ENCODE measurements at regions not wholly inside any gene's neighbourhood (a gene's known extent, or its start where the extent isn't known, plus 50 kb on each side); places are given as distances from the start of the nearest gene placed in this dataset.

DNA sequence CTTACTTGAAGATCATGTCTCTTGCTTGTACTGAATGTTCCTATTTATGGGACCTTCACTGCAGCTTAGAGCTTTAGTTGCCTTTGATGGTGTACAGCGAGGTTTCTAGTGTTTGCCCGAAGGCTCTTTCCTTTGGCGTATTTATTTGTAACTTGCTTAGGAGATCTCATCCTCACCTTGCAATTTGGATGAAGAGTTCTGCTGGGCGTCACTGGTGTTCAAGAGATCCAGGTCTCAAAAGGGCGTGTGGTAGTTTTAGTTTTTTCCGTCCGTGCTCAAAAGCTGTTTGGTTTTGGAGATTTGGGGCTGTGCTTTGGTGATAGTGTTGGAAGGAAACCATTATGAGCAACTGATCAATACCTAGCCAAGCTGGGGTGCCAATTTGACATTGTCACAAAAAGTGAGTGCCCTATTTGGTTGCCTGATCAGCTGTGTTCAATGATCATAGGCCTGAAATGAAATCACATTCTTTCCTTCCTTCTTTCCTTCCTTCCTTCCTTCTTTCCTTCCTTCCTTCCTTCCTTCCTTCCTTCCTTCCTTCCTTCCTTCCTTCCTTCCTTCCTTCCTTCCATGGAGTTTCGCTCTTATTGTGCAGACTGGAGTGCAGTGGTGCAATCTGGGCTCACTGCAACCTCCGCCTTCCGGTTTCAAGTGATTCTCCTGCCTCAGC lies 69.7 kb upstream of the GRAMD1B start:
- Mint-ChIP-seq H3K4me3 (no peak overlapping the region), H3K4me1 (peaks cover 6% of the 10 kb centered on the region; the same call in 2 of the 3 replicates), H3K27me3 (ENCODE audit: insufficient read depth, low read depth, poor library complexity) (peaks cover 50% of the 10 kb centered on the region), H3K9me3 (no peaks in the 10 kb centered on the region; the same call in 2 of the 3 replicates), H3K27ac (no peak overlapping the region), H3K36me3 (ENCODE audit: low read depth) (no peaks in the 10 kb centered on the region)
- DNase-seq (ENCODE audit: low spot score) (no peak), ATAC-seq (no peak)
- H3K4me1 ChIP-seq (ENCODE audit: insufficient read depth): no peaks in the 10 kb centered on the region; the same call in 1 of the 2 replicates
- H3F3A ChIP-seq (replicated peaks; ENCODE audit: low read depth): no peaks in the 10 kb centered on the region
- no peaks in the 10 kb centered on the region for H3K79me2 ChIP-seq (replicated peaks; ENCODE audit: insufficient read depth)
- H2AFZ ChIP-seq: no peak overlapping the region
- no peaks in the 10 kb centered on the region for H3K36me3 ChIP-seq (ENCODE audit: insufficient read depth)
- H3K27ac ChIP-seq (ENCODE audit: low read depth): no peak overlapping the region
- H3K9me2 ChIP-seq (ENCODE audit: insufficient read depth): no peaks in the 10 kb centered on the region
- no peak overlapping the region for H3K4me2 ChIP-seq
- H3K4me3 ChIP-seq: no peak overlapping the region
- TF ChIP-seq POLR2AphosphoS5 (IDR thresholded peaks at IDR 0.05; ENCODE audit: low read depth) (no peak), NANOG (IDR thresholded peaks at IDR 0.05; ENCODE audit: borderline replicate concordance) (no peak)
- peaks cover 64% of the 10 kb centered on the region for H3K27me3 ChIP-seq (ENCODE audit: insufficient read depth)
- no peaks in the 10 kb centered on the region for H4K20me1 ChIP-seq (replicated peaks; ENCODE audit: insufficient read depth)

DNA sequence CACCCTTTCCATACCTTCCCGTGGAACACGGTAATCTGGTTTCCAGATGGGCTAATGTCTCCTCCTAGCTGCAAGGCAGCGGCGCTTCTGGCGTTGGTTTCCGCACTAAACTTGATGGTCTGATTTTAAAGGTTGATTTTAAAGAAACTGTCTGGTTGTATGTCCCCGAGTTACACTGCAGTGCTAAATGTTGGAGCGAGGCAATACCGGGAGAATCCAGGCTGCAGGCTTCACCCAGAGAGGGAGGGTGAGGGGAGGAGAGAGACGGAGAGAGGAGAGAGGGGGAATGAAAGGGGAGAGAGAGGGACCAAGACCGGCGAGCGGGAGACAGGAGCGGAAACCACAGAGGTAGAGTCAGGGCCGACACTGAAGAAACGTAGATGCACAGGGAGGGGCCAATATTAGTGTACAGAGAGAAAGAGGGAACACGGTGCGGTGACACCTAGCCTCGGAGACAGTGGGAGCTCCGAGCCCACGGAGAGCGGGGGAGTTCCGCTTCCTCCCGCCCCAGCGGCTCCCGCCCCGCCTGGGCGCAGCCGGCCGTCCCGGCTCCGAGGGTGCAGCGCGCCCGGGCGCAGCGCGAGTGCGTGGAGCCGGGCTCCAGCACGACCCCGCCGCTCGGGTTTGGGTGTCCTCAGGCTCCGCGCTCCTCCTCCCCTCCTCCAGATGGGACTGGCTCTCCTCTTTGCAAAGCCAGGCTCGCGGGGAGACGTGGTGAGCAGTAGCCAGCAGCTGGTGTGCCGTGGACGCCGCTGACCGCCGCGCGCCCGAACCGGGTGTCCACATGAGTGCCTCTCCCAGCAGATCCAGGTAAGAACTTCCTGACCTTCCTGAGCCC lies 71.9 kb upstream of the GRAMD1B start:
- Histone ChIP-seq H3K4me3 (peak overlapping the region; percentile 61), H2AFZ (peak overlapping the region; percentile 96), H3K79me2 (replicated peaks; ENCODE audit: insufficient read depth) (no peaks in the 10 kb centered on the region), H3F3A (replicated peaks; ENCODE audit: low read depth) (no peaks in the 10 kb centered on the region), H3K9me2 (ENCODE audit: insufficient read depth) (no peaks in the 10 kb centered on the region), H3K27ac (ENCODE audit: low read depth) (no peak overlapping the region), H3K4me2 (peak overlapping the region; percentile 76), H3K36me3 (ENCODE audit: insufficient read depth) (no peaks in the 10 kb centered on the region), H4K20me1 (replicated peaks; ENCODE audit: insufficient read depth) (no peaks in the 10 kb centered on the region), H3K27me3 (ENCODE audit: insufficient read depth) (peaks cover 64% of the 10 kb centered on the region), H3K4me1 (ENCODE audit: insufficient read depth) (no peaks in the 10 kb centered on the region; the same call in 1 of the 2 replicates)
- DNase-seq (ENCODE audit: low spot score): peak; percentile 64
- peak; percentile 91 for ATAC-seq
- Mint-ChIP-seq H3K9me3 (no peaks in the 10 kb centered on the region; the same call in 2 of the 3 replicates), H3K36me3 (ENCODE audit: low read depth) (no peaks in the 10 kb centered on the region), H3K27ac (no peak overlapping the region), H3K27me3 (ENCODE audit: insufficient read depth, low read depth, poor library complexity) (peaks cover 46% of the 10 kb centered on the region), H3K4me1 (peaks cover 3% of the 10 kb centered on the region; the same call in 2 of the 3 replicates), H3K4me3 (peak overlapping the region; percentile 85)
- TF ChIP-seq EZH2 (IDR thresholded peaks at IDR 0.05; ENCODE audit: low read depth, unreplicated experiment) (peak; percentile 71), POLR2AphosphoS5 (IDR thresholded peaks at IDR 0.05; ENCODE audit: low read depth) (no peak), EZH2phosphoT487 (IDR thresholded peaks at IDR 0.05; ENCODE audit: unreplicated experiment) (peak; percentile 56)
- TF ChIP-seq, protein P1, sequence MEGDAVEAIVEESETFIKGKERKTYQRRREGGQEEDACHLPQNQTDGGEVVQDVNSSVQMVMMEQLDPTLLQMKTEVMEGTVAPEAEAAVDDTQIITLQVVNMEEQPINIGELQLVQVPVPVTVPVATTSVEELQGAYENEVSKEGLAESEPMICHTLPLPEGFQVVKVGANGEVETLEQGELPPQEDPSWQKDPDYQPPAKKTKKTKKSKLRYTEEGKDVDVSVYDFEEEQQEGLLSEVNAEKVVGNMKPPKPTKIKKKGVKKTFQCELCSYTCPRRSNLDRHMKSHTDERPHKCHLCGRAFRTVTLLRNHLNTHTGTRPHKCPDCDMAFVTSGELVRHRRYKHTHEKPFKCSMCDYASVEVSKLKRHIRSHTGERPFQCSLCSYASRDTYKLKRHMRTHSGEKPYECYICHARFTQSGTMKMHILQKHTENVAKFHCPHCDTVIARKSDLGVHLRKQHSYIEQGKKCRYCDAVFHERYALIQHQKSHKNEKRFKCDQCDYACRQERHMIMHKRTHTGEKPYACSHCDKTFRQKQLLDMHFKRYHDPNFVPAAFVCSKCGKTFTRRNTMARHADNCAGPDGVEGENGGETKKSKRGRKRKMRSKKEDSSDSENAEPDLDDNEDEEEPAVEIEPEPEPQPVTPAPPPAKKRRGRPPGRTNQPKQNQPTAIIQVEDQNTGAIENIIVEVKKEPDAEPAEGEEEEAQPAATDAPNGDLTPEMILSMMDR (conservative IDR thresholded peaks at IDR 0.05; ENCODE audit: low read depth in 2 of 2): peak; percentile 42 to 61; a peak in 3 of 4 replicates
